Muscle of back (tissue), 3 donors: ENCODE measurements at regions not wholly inside any gene's neighbourhood (a gene's known extent, or its start where the extent isn't known, plus 50 kb on each side); places are given as distances from the start of the nearest gene placed in this dataset.

Source experiments
- DNase-seq, 3 donors: peaks; one replicate each; pipeline versions ENCODE4 v3.0.0 to v3.0.0-alpha.2; 2013

GRCh38 chr11:103010891-103011290 is 55.4 kb upstream of the MMP13 start:
- no peak for DNase-seq

GRCh38 chr11:103007521-103007920 is 52.0 kb upstream of the MMP13 start:
- DNase-seq = peak in 1 of 3 donors; percentile 45
